NCI-H510A (cell line): ENCODE measurements at regions not wholly inside any gene's neighbourhood (a gene's known extent, or its start where the extent isn't known, plus 50 kb on each side); places are given as distances from the start of the nearest gene placed in this dataset.
"Not testable (repeated sequence)": the region's sequence is repeated elsewhere in the genome, so short reads cannot be mapped to it uniquely, and the experiment has no call there.

Experiments
- DNase-seq: peaks from one replicate; lab custom pipeline; 2025; lab: John Stamatoyannopoulos, UW

DNA sequence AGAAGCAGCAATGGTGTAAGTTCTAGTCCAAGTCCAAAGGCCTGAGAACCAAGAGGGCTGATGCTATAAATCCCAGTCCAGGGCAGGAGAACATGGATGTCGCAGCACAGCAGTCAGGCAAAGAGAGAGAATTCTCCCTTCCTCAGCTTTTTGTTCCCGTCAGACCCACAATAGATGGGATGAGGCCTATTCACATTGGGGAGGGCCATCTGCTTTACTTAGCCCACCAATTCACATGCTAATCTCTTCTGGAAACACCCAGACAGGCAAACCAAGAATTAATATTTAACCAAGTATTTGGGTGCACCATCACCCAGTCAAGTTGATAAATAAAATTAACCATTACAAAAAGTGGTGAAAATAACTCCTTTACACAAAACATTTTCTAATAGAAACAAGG, 511.7 kb upstream of the UBE2E2 start:
- no peak for DNase-seq

GRCh38 chr3:22691856-22692628, 511.1 kb upstream of the UBE2E2 start:
- DNase-seq, result no peak

- DNase-seq, result no peak
Observed at GRCh38 chr3:22700876-22701275, 502.3 kb upstream of the UBE2E2 start.

DNA sequence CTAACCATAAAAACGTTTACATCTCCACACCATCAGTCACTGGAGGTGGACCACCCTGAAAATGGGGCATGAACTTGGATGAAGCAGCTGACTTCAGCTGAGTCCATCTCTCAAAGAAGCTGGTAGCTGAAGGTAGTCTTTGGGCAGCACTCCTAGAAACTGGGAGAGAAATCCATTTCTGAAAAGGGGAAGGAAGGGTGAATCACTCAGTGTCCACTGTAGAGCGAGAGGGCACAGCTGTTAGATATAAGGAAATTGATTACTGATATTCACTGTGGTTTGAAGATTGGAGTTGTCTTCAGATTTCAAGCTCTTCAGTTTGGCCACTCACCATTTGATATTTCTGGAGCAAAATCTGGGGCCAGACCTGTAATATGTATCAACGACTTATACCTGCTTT, 499.0 kb upstream of the UBE2E2 start:
- DNase-seq, result no peak

DNA sequence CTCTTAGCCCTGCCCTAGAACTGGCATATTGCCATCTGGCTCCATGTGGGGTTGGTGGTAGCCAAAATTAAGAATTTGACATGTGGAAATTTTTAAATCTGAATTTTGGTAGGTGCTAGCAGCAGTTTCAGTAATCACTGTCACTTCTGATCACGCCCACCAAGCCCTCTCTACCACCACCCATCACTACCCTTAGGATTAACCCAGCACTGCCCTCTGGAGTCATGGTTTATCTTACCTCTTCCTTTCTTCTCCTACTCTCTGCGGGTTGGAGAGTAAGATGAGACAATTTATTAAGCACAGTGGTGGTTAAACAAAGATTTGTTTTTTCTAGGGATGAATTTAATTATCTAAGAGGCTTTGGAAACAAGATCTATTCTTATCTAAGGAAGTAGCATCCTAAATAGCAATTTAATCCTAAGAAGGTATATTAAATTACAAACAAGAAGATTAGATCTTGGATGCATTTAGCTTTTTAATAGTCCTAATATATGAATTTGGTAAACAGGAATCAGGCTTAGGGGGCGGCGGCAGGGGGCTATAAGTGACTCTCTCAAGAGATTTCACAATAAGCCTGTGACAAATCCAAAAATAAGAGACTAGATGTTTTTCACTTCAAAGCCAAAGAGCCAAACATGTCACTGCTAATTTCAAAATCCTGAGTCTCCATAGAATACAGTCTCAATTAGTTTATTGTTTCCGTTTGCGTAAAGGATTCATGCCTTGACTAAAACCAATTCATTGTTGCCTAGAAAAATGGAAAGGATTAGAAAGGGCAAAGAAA, 498.4 kb upstream of the UBE2E2 start:
- DNase-seq, result no peak

GRCh38 chr3:22706922-22707321, 496.2 kb upstream of the UBE2E2 start:
- DNase-seq, result not testable (repeated sequence)

GRCh38 chr3:22713936-22714335, 489.2 kb upstream of the UBE2E2 start:
- DNase-seq, result no peak

GRCh38 chr3:22714749-22715148, 488.4 kb upstream of the UBE2E2 start:
- no peak for DNase-seq

- DNase-seq, result no peak
Observed at GRCh38 chr3:22720596-22720995, 482.5 kb upstream of the UBE2E2 start.

GRCh38 chr3:22724420-22724819, 478.7 kb upstream of the UBE2E2 start:
- no peak for DNase-seq

DNA sequence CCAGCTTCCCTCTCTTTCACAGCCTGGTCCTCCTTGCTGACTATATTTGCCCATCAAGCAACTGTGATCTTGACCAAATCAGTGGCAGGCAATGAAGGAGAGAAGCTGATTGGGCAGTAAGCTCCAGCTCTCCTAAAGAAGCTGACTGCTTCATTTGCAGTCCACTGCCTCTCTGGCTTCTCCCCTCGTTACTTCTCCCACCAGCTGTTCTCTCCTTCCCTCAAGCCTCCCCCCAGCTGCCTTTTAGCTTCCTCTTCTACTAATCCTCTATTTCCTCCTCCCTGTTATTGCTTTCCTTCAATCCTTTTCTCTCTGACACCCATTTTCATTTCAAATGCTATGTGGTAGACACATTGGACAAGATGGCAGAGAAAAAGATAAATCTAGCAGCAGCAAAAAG, 474.7 kb upstream of the UBE2E2 start:
- DNase-seq, result no peak

- no peak for DNase-seq
Observed at GRCh38 chr3:22729212-22729611, 473.9 kb upstream of the UBE2E2 start.

DNA sequence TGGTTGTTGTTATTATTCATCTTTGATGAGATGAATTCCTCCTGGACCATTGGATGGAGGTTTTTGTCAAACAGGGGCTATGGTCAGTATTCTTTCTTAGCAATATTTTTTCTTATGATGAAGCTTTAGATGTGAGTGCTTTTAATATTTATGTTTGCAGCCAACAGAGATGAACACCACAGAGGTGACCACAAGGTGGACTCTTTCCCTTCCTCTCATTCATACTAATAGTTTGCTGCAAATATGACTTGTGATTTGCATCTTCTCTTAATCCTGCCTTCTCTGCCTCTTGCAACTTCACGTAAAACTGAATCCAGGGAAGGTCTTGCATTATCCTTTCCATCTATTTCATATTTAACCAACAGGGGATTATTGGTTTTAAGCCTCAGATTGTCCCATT, 473.1 kb upstream of the UBE2E2 start:
- DNase-seq, result no peak

DNA sequence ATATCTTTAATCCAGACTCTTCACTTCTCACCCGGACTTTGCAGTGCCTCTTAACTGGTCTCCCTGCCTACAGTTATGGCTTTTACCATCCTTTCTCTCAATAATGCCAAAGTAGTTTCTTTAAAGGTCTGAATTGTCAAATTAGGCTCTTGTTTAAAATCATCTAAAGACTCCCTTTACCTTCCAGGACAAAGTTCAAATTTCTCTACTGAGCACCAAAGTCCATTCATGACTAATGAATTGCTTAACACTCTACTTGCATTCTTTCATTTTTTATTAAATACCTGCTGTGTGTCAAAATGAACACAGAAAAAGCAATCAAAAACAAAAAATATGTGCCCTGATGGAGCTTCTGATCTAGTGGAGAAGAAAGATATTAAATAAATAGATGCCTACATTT, 472.4 kb upstream of the UBE2E2 start:
- DNase-seq, result no peak

DNA sequence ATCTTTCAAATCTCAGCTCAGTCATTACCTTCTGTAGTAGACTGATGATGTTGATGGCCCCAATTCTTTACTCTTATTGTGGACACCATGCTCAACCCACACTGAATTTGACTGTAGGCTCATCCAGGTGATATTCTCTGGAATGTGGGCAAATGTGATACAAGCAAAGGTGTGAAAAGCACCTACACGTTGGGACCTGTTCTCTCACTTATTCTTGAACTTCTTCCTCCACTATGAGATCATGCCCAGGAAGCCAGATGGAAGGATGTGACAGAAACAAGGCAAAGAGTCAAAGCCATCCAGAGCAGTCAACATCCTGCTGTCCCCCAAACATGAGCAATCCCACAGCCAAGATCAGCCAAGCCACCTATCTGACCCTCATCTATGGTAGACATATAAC, 471.2 kb upstream of the UBE2E2 start:
- DNase-seq, result no peak

DNA sequence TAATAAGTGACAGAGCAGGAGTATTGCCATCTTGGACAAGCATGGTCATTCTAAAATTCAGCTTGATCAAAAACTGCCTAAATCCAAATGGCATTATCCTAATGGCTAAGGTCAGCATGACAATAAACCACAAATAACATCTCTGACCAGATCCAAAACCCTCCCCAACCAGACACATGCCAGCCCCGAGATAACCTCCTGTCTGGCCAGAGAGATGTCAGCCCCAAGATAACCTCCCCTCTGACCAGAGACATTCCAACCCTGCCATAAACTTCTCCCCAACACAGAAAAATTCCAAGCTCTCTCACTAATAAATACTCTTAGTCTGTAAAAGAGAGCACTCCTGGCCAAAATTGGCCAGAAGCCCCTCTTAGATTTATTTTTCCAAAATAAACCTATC, 470.5 kb upstream of the UBE2E2 start:
- no peak for DNase-seq

DNA sequence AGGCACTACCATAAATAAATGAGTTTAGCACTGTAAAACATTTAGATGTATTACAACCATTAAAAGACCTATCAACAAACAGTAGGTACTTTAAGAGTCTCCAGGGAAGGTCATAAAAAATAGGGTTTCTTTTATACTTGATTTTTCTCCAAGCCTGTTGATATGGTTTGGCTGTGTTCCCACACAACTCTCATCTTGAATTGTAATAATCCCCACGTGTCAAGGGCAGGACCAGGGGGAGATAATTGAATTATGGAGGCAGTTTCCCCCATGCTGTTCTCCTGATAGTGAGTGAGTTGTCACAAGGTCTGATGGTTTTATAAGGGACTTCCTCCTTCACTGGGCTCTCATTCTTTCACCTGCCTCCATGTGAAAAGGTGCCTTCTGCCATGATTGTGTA, 468.9 kb upstream of the UBE2E2 start:
- no peak for DNase-seq

DNA sequence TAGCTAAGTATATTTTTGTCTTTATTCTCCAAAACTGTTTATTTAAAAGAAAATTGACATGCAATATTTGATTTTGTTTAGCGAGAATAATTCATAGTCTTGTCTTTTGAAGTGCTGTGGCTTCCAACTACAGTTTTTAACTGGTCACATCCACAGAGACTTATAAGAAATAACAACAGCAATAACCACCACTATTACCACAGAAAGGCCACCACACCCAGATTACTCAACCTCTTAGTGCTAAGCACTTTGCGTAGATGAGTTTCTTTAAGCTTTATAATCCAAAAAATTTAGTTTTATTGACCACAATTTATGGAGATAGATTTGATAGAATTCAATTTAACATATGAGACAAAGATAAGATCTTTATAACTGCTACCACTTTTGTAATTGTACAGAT, 468.4 kb upstream of the UBE2E2 start:
- DNase-seq, result no peak

- no peak for DNase-seq
Observed at GRCh38 chr3:22735373-22735772, 467.8 kb upstream of the UBE2E2 start.

- not testable (repeated sequence) for DNase-seq
Observed at GRCh38 chr3:22743386-22743785, 459.7 kb upstream of the UBE2E2 start.

GRCh38 chr3:22745321-22745720, 457.8 kb upstream of the UBE2E2 start:
- no peak for DNase-seq

- DNase-seq, result no peak
Observed at GRCh38 chr3:22746221-22746620, 456.9 kb upstream of the UBE2E2 start.

- no peak for DNase-seq
Observed at GRCh38 chr3:22748453-22749045, 454.6 kb upstream of the UBE2E2 start.
